H1 (cell line): ENCODE measurements at regions not wholly inside any gene's neighbourhood (a gene's known extent, or its start where the extent isn't known, plus 50 kb on each side); places are given as distances from the start of the nearest gene placed in this dataset.

Experiments used
- BACH1 ChIP-seq: IDR thresholded peaks from 2 replicates; pipeline ENCODE4 v1.6.1; 2012; ENCODE audit warnings: low read length, improper control_type of control experiment
- BCL11A ChIP-seq, 2 experiments: IDR thresholded peaks; one replicate each; pipeline ENCODE4 v1.6.1; 2011; ENCODE audit warnings: low read depth in 2 of 2, low read length in 2 of 2, mild to moderate bottlenecking in 2 of 2
- CHD7 ChIP-seq: fragments of 300-600 bp; sonication (generic); IDR thresholded peaks from 2 replicates; pipeline ENCODE4 v1.7.1; 2012; ENCODE audit warnings: low read length, moderate library complexity, mild to moderate bottlenecking, inconsistent platforms; ENCODE audit not compliant: insufficient replicate concordance
- KDM1A ChIP-seq: fragments of 200-600, 300-600 bp; sonication (generic); IDR thresholded peaks from 2 replicates; pipeline ENCODE4 v1.7.1; 2016; ENCODE audit warnings: mild to moderate bottlenecking, low read length, borderline replicate concordance
- RAD21 ChIP-seq, 2 experiments: IDR thresholded peaks in 1 of 2; conservative IDR thresholded peaks in 1 of 2; 2 replicates each; pipeline ENCODE4 v1.6.1; 2011; ENCODE audit warnings: low read depth in 2 of 2, low read length in 2 of 2, improper control_type of control experiment in 1 of 2, inconsistent platforms in 1 of 2, mild to moderate bottlenecking in 1 of 2, moderate library complexity in 1 of 2

- TF ChIP-seq BACH1: no peak
- no peak for TF ChIP-seq BCL11A (IDR thresholded peaks at IDR 0.05; ENCODE audit: low read depth in 2 of 2, low read length in 2 of 2)
- no peak for TF ChIP-seq RAD21 (IDR thresholded peaks at IDR 0.05 in 1 of 2, conservative IDR thresholded peaks at IDR 0.05 in 1 of 2; ENCODE audit: low read depth in 2 of 2, low read length in 2 of 2)
- no peak for TF ChIP-seq KDM1A
- no peak for TF ChIP-seq CHD7
These were observed 199.0 kb upstream of the DPYD start (continued) for GRCh38 chr1:98119796-98120195.
